Ramos (cell line): ENCODE measurements at regions not wholly inside any gene's neighbourhood (a gene's known extent, or its start where the extent isn't known, plus 50 kb on each side); places are given as distances from the start of the nearest gene placed in this dataset.

Source experiments
- in situ Hi-C: fragments of 300-500 bp; cut with MboI; formaldehyde crosslinking; loops from one replicate; pipeline ENCODE4 v1.14.3; 2022; ENCODE audit warnings: low sequenced_read_pairs; ENCODE audit not compliant: unreplicated experiment

GRCh38 chr2:198930170-198930569 is 527.6 kb downstream of the SATB2 start:
- in situ Hi-C loops, result no loop called here

GRCh38 chr2:198928026-198928425 is 529.7 kb downstream of the SATB2 start:
- in situ Hi-C loops, result no loop called here

GRCh38 chr2:198917926-198918720 is 539.6 kb downstream of the SATB2 start:
- in situ Hi-C loops, result no loop called here

- in situ Hi-C loops, result no loop called here
These were observed 540.5 kb downstream of the SATB2 start for GRCh38 chr2:198917275-198917674.

GRCh38 chr2:198916548-198917080 is 541.1 kb downstream of the SATB2 start:
- in situ Hi-C loops, result no loop called here

- in situ Hi-C loops, result no loop called here
These were observed 544.2 kb downstream of the SATB2 start for GRCh38 chr2:198913394-198914152.

- in situ Hi-C loops, result no loop called here
These were observed 548.0 kb downstream of the SATB2 start for GRCh38 chr2:198909525-198910267.

- in situ Hi-C loops, result no loop called here
These were observed 551.7 kb downstream of the SATB2 start for GRCh38 chr2:198905881-198906612.

- in situ Hi-C loops, result no loop called here
These were observed 555.8 kb downstream of the SATB2 start for GRCh38 chr2:198901894-198902293.

GRCh38 chr2:198900141-198900540 is 557.6 kb downstream of the SATB2 start:
- in situ Hi-C loops, result no loop called here

- in situ Hi-C loops, result no loop called here
These were observed 567.2 kb downstream of the SATB2 start for GRCh38 chr2:198890490-198890889.

GRCh38 chr2:198883604-198884003 is 574.1 kb downstream of the SATB2 start:
- in situ Hi-C loops, result no loop called here

- in situ Hi-C loops, result no loop called here
These were observed 576.8 kb downstream of the SATB2 start for GRCh38 chr2:198880986-198881385.

GRCh38 chr2:198880421-198880820 is 577.3 kb downstream of the SATB2 start:
- in situ Hi-C loops, result no loop called here

- in situ Hi-C loops, result no loop called here
These were observed 583.3 kb downstream of the SATB2 start for GRCh38 chr2:198874472-198874858.

- in situ Hi-C loops, result no loop called here
These were observed 584.0 kb downstream of the SATB2 start for GRCh38 chr2:198873503-198874471.

- in situ Hi-C loops, result no loop called here
These were observed 594.1 kb downstream of the SATB2 start for GRCh38 chr2:198863655-198864054.

GRCh38 chr2:198861080-198861479 is 596.7 kb downstream of the SATB2 start:
- in situ Hi-C loops, result no loop called here

GRCh38 chr2:198857246-198857645 is 600.5 kb downstream of the SATB2 start:
- in situ Hi-C loops, result no loop called here
